CD4-positive, alpha-beta T cell treated with Interleukin-2 at 100 ng/mL for 4 hours (primary cell): ENCODE measurements at regions not wholly inside any gene's neighbourhood (a gene's known extent, or its start where the extent isn't known, plus 50 kb on each side); places are given as distances from the start of the nearest gene placed in this dataset.
"Not testable (repeated sequence)": the region's sequence is repeated elsewhere in the genome, so short reads cannot be mapped to it uniquely, and the experiment has no call there.

Source experiments
- DNase-seq: peaks from one replicate; pipeline ENCODE4 v3.0.0-alpha.2; 2020; ENCODE audit warnings: low spot score

- DNase-seq, result no peak
Observed at GRCh38 chr3:87576752-87577151, 300.4 kb upstream of the POU1F1 start.

GRCh38 chr3:87575550-87575949, 299.2 kb upstream of the POU1F1 start:
- DNase-seq, result no peak

- no peak for DNase-seq
Observed at GRCh38 chr3:87568331-87568730, 291.9 kb upstream of the POU1F1 start.

GRCh38 chr3:87564438-87564837, 288.1 kb upstream of the POU1F1 start:
- no peak for DNase-seq

- no peak for DNase-seq
Observed at GRCh38 chr3:87563712-87564111, 287.3 kb upstream of the POU1F1 start.

GRCh38 chr3:87558492-87558891, 282.1 kb upstream of the POU1F1 start:
- DNase-seq, result no peak

- no peak for DNase-seq
Observed at GRCh38 chr3:87555290-87555689, 278.9 kb upstream of the POU1F1 start.

GRCh38 chr3:87553058-87553457, 276.7 kb upstream of the POU1F1 start:
- DNase-seq, result no peak

- no peak for DNase-seq
Observed at GRCh38 chr3:87550892-87551291, 274.5 kb upstream of the POU1F1 start.

- DNase-seq, result no peak
Observed at GRCh38 chr3:87549208-87549607, 272.8 kb upstream of the POU1F1 start.

GRCh38 chr3:87548271-87548670, 271.9 kb upstream of the POU1F1 start:
- no peak for DNase-seq

- DNase-seq, result no peak
Observed at GRCh38 chr3:87546216-87546615, 269.8 kb upstream of the POU1F1 start.

GRCh38 chr3:87543408-87543807, 267.0 kb upstream of the POU1F1 start:
- DNase-seq, result not testable (repeated sequence)

GRCh38 chr3:87541723-87542122, 265.3 kb upstream of the POU1F1 start:
- DNase-seq, result no peak

- not testable (repeated sequence) for DNase-seq
Observed at GRCh38 chr3:87538722-87539121, 262.3 kb upstream of the POU1F1 start.

GRCh38 chr3:87509401-87509800, 233.0 kb upstream of the POU1F1 start:
- DNase-seq, result no peak

GRCh38 chr3:87508921-87509320, 232.5 kb upstream of the POU1F1 start:
- DNase-seq, result no peak

- DNase-seq, result no peak
Observed at GRCh38 chr3:87507753-87508152, 231.4 kb upstream of the POU1F1 start.

GRCh38 chr3:87503900-87504498, 227.6 kb upstream of the POU1F1 start:
- DNase-seq, result no peak

- no peak for DNase-seq
Observed at GRCh38 chr3:87501076-87501475, 224.7 kb upstream of the POU1F1 start.

GRCh38 chr3:87498358-87499080, 222.1 kb upstream of the POU1F1 start:
- DNase-seq, result no peak

GRCh38 chr3:87495938-87496337, 219.6 kb upstream of the POU1F1 start:
- DNase-seq, result no peak

GRCh38 chr3:87494264-87494663, 217.9 kb upstream of the POU1F1 start:
- DNase-seq, result no peak

GRCh38 chr3:87491843-87492242, 215.5 kb upstream of the POU1F1 start:
- no peak for DNase-seq
